IPS-20b (cell line): ENCODE measurements at regions not wholly inside any gene's neighbourhood (a gene's known extent, or its start where the extent isn't known, plus 50 kb on each side); places are given as distances from the start of the nearest gene placed in this dataset.

Experiments
- H3K27ac ChIP-seq: one replicate; pipeline ENCODE4 v1.5.1; 2013; ENCODE audit warnings: low read length
- H3K27me3 ChIP-seq: 2 replicates; pipeline ENCODE4 v1.6.1; 2013; ENCODE audit warnings: mild to moderate bottlenecking, low read length, inconsistent platforms; ENCODE audit not compliant: insufficient read depth
- H3K36me3 ChIP-seq: 2 replicates; pipeline ENCODE4 v1.6.1; 2013; ENCODE audit warnings: low read depth, mild to moderate bottlenecking, inconsistent platforms, low read length, moderate library complexity; ENCODE audit not compliant: insufficient read depth
- H3K4me1 ChIP-seq: 2 replicates; pipeline ENCODE4 v1.6.1; 2013; ENCODE audit warnings: mild to moderate bottlenecking, control low read depth, inconsistent platforms, low read length, moderate library complexity; ENCODE audit not compliant: insufficient read depth
- H3K4me3 ChIP-seq: 2 replicates; pipeline ENCODE4 v1.5.1; 2013; ENCODE audit warnings: mild to moderate bottlenecking, low read length, inconsistent platforms
- H3K9ac ChIP-seq: 2 replicates; pipeline ENCODE4 v1.6.1; 2013; ENCODE audit warnings: low read depth, mild to moderate bottlenecking, inconsistent platforms, low read length, moderate library complexity
- H3K9me3 ChIP-seq: 2 replicates; pipeline ENCODE4 v1.6.1; 2013; ENCODE audit warnings: mild to moderate bottlenecking, low read depth, low read length, inconsistent platforms; ENCODE audit not compliant: insufficient read depth

- H3K4me1 ChIP-seq: peaks cover 23% of the 10 kb centered on the region; the same call in 1 of the 2 replicates
- H3K27ac ChIP-seq: no peak overlapping the region
- no peaks in the 10 kb centered on the region for H3K27me3 ChIP-seq
- no peak overlapping the region for H3K9ac ChIP-seq
- H3K4me3 ChIP-seq: no peak overlapping the region
- no peaks in the 10 kb centered on the region for H3K9me3 ChIP-seq
- H3K36me3 ChIP-seq: no peaks in the 10 kb centered on the region
These were observed 483.3 kb upstream of the GOLIM4 start for GRCh38 chr3:168579010-168579409.

- Histone ChIP-seq H3K4me1 (peaks cover 4% of the 10 kb centered on the region; the same call in 1 of the 2 replicates), H3K4me3 (no peak overlapping the region), H3K27ac (no peak overlapping the region), H3K27me3 (no peaks in the 10 kb centered on the region), H3K9me3 (no peaks in the 10 kb centered on the region), H3K36me3 (no peaks in the 10 kb centered on the region), H3K9ac (no peak overlapping the region)
These were observed 480.0 kb upstream of the GOLIM4 start for GRCh38 chr3:168575750-168576149.

- Histone ChIP-seq H3K4me1 (peaks cover 4% of the 10 kb centered on the region; the same call in 1 of the 2 replicates), H3K9me3 (no peaks in the 10 kb centered on the region), H3K4me3 (no peak overlapping the region), H3K27me3 (no peaks in the 10 kb centered on the region), H3K9ac (no peak overlapping the region), H3K36me3 (no peaks in the 10 kb centered on the region), H3K27ac (no peak overlapping the region)
These were observed 478.9 kb upstream of the GOLIM4 start for GRCh38 chr3:168574455-168575158.

GRCh38 chr3:168570404-168571155, 474.9 kb upstream of the GOLIM4 start:
- Histone ChIP-seq H3K9ac (no peak overlapping the region), H3K4me3 (no peak overlapping the region), H3K9me3 (no peaks in the 10 kb centered on the region), H3K27ac (no peak overlapping the region), H3K27me3 (no peaks in the 10 kb centered on the region), H3K4me1 (no peaks in the 10 kb centered on the region), H3K36me3 (no peaks in the 10 kb centered on the region)

GRCh38 chr3:168558728-168559411, 463.1 kb upstream of the GOLIM4 start:
- no peaks in the 10 kb centered on the region for H3K27me3 ChIP-seq
- no peak overlapping the region for H3K4me3 ChIP-seq
- H3K4me1 ChIP-seq: no peaks in the 10 kb centered on the region
- H3K27ac ChIP-seq: no peak overlapping the region
- no peaks in the 10 kb centered on the region for H3K9me3 ChIP-seq
- H3K36me3 ChIP-seq: no peaks in the 10 kb centered on the region
- no peak overlapping the region for H3K9ac ChIP-seq

GRCh38 chr3:168552251-168552650, 456.5 kb upstream of the GOLIM4 start:
- Histone ChIP-seq H3K27ac (no peak overlapping the region), H3K9me3 (no peaks in the 10 kb centered on the region), H3K4me1 (peaks cover 4% of the 10 kb centered on the region; the same call in 1 of the 2 replicates)

DNA sequence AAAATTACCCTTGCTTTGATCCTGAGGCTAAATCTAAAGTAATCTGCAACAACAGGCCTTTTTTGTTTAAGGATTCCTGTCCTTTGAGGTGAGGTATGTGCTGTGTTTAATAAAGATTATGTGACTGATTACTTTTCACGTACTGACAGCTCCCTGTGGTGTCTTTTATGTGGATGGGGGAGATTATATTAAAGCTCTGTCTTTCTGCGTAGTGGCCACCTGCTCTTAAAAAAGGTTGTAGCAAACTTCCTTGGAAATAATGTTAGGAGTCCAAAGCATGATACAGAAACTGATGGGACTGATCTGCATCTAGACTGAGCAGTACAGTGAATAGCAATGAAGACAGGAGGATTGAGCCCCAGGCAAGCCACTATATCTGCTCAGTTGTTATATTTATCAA, 453.0 kb upstream of the GOLIM4 start:
- Histone ChIP-seq H3K36me3 (no peaks in the 10 kb centered on the region), H3K4me3 (no peak overlapping the region), H3K9me3 (no peaks in the 10 kb centered on the region), H3K9ac (no peak overlapping the region), H3K4me1 (peaks cover 21% of the 10 kb centered on the region; the same call in 1 of the 2 replicates), H3K27ac (no peak overlapping the region), H3K27me3 (no peaks in the 10 kb centered on the region)

More at GRCh38 chr3:168552251-168552650, 456.5 kb upstream of the GOLIM4 start:
- no peak overlapping the region for H3K9ac ChIP-seq
- no peaks in the 10 kb centered on the region for H3K36me3 ChIP-seq
- no peaks in the 10 kb centered on the region for H3K27me3 ChIP-seq
- H3K4me3 ChIP-seq: no peak overlapping the region

- H3K36me3 ChIP-seq: no peaks in the 10 kb centered on the region
- H3K4me1 ChIP-seq: peaks cover 33% of the 10 kb centered on the region; the same call in 1 of the 2 replicates
- H3K9me3 ChIP-seq: no peaks in the 10 kb centered on the region
These were observed 451.0 kb upstream of the GOLIM4 start for GRCh38 chr3:168546707-168547106.

DNA sequence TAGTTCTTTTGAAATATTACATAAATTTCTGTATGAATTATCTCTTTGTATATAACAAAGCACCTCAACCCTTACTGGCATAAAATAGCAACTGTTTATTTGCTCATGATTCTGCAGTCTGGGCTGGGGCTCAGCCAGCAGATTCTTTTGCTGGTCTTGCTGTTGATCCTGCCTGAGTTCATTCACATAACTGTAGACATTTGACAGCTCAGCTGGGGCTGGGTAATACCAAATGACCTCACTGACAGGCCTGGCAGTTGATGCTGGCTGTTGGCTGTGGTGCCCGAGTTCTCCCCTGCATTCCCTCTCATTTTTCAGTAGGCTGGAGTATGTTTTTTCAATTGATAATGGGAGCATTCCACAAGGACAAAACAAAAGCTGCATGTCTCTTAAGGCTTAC, 449.9 kb upstream of the GOLIM4 start:
- H3K27ac ChIP-seq: no peak overlapping the region
- peaks cover 33% of the 10 kb centered on the region; the same call in 1 of the 2 replicates for H3K4me1 ChIP-seq
- no peaks in the 10 kb centered on the region for H3K36me3 ChIP-seq
- no peaks in the 10 kb centered on the region for H3K27me3 ChIP-seq
- no peak overlapping the region for H3K4me3 ChIP-seq
- H3K9me3 ChIP-seq: no peaks in the 10 kb centered on the region
- no peak overlapping the region; the same call in 1 of the 2 replicates for H3K9ac ChIP-seq

More at GRCh38 chr3:168546707-168547106, 451.0 kb upstream of the GOLIM4 start:
- Histone ChIP-seq H3K27me3 (no peaks in the 10 kb centered on the region), H3K9ac (no peak overlapping the region), H3K4me3 (no peak overlapping the region), H3K27ac (no peak overlapping the region)

GRCh38 chr3:168544097-168544957, 448.6 kb upstream of the GOLIM4 start:
- Histone ChIP-seq H3K27ac (peak overlapping the region; percentile 3), H3K9ac (peak overlapping the region; percentile 14; the same call in 1 of the 2 replicates), H3K9me3 (no peaks in the 10 kb centered on the region), H3K36me3 (no peaks in the 10 kb centered on the region), H3K4me1 (peaks cover 33% of the 10 kb centered on the region; the same call in 1 of the 2 replicates), H3K4me3 (peak overlapping the region; percentile 8; the same call in 1 of the 2 replicates), H3K27me3 (no peaks in the 10 kb centered on the region)

GRCh38 chr3:168540726-168541125, 445.0 kb upstream of the GOLIM4 start:
- no peaks in the 10 kb centered on the region for H3K9me3 ChIP-seq
- no peaks in the 10 kb centered on the region for H3K27me3 ChIP-seq
- H3K4me3 ChIP-seq: no peak overlapping the region
- peaks cover 30% of the 10 kb centered on the region; the same call in 1 of the 2 replicates for H3K4me1 ChIP-seq
- H3K36me3 ChIP-seq: no peaks in the 10 kb centered on the region
- no peak overlapping the region for H3K27ac ChIP-seq
- H3K9ac ChIP-seq: no peak overlapping the region
